ENCODE measurements at regions not wholly inside any gene's neighbourhood (a gene's known extent, or its start where the extent isn't known, plus 50 kb on each side); places are given as distances from the start of the nearest gene placed in this dataset.
"Not testable (repeated sequence)": the region's sequence is repeated elsewhere in the genome, so short reads cannot be mapped to it uniquely, and the experiment has no call there.

DNA sequence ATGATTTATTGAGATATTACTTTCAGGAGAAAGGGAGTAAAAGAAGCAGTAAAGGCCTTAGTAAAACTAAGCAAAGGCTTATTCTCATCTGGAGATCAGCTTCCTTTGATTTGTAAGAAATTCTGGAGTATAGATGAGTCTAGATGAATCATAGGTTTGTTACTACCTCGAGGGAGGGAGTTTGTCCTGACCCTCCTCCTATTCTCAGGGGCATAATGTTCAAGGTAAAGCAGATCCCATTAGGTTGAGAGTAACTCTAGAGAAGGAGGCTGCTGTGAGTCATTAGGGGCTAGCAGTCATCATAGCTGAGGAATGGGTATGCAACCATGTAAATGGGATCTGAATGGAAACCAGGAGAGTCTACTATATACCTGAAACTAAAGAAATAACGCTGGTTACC lies 155.5 kb upstream of the MOCS2 start:
- ChIA-PET CTCF (interaction anchor here (1.2 kb wide), 1 partner anchor 212 kb away, joined by 4 read pairs; no protein-coding TSS in a partner anchor), POLR2A (no interaction called here)
- TF ChIP-seq CTCF (IDR thresholded peaks at IDR 0.05; ENCODE audit: insufficient read depth, low read length, missing control alignments) = no peak
- no peak overlapping the region for H3K4me3 ChIP-seq (ENCODE audit: low read depth, low read length)
- DNase-seq (ENCODE audit: low read depth, low spot score) = no peak

DNA sequence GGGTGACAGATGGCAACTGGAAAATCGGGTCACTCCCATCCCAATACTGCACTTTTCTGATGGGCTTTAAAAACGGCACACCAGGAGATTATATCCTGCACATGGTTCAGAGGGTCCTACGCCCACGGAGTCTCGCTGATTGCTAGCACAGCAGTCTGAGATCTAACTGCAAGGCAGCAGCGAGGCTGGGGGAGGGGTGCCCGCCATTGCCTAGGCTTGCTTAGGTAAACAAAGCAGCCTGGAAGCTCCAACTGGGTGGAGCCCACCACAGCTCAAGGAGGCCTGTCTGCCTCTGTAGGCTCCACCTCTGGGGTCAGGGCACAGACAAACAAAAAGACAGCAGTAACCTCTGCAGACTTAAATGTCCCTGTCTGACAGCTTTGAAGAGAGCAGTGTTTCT lies 158.7 kb upstream of the MOCS2 start:
- H3K4me3 ChIP-seq (ENCODE audit: low read depth, low read length); POLR2A ChIA-PET; CTCF ChIA-PET; DNase-seq (ENCODE audit: low read depth, low spot score): not testable (repeated sequence)

GRCh38 chr5:53275666-53276065 lies 166.1 kb upstream of the MOCS2 start:
- no peak overlapping the region for H3K4me3 ChIP-seq (ENCODE audit: low read depth, low read length)
- no peak for TF ChIP-seq CTCF (IDR thresholded peaks at IDR 0.05; ENCODE audit: insufficient read depth, low read length, missing control alignments)
- DNase-seq (ENCODE audit: low read depth, low spot score) = no peak
- CTCF ChIA-PET = no interaction called here
- POLR2A ChIA-PET = no interaction called here

GRCh38 chr5:53276825-53277224 lies 167.3 kb upstream of the MOCS2 start:
- ChIA-PET POLR2A (no interaction called here), CTCF (interaction anchor here (1.1 to 1.5 kb wide), 2 partner anchors 14 kb away, joined by 3 to 4 read pairs; no protein-coding TSS in a partner anchor)
- no peak for TF ChIP-seq CTCF (IDR thresholded peaks at IDR 0.05; ENCODE audit: insufficient read depth, low read length, missing control alignments)
- DNase-seq (ENCODE audit: low read depth, low spot score) = no peak
- H3K4me3 ChIP-seq (ENCODE audit: low read depth, low read length) = no peak overlapping the region

DNA sequence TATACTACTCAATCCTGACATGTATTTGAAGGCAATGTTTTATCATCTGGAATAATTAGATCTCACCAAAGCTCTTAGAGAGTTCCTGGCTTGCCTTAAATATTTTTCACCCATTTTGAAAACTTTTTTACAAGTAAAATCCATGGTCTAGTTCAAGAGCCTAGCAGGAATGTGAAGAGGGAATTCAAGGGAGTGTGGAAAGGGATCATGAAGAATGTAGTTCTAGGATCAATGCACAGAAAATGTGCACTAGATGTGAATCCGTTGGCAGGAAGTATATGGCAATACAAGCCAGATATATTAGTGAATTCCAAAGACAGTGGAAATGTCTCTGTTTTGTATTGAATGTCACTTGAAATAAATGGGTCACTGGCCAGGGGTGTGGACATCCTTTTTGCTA lies 167.9 kb upstream of the MOCS2 start:
- CTCF ChIA-PET = interaction anchor here (1.5 kb wide), 1 partner anchor 15 kb away, joined by 4 read pairs; no protein-coding TSS in a partner anchor
- no peak for DNase-seq (ENCODE audit: low read depth, low spot score)
- H3K4me3 ChIP-seq (ENCODE audit: low read depth, low read length) = no peak overlapping the region
- POLR2A ChIA-PET = no interaction called here
- TF ChIP-seq CTCF (IDR thresholded peaks at IDR 0.05; ENCODE audit: insufficient read depth, low read length, missing control alignments) = no peak

DNA sequence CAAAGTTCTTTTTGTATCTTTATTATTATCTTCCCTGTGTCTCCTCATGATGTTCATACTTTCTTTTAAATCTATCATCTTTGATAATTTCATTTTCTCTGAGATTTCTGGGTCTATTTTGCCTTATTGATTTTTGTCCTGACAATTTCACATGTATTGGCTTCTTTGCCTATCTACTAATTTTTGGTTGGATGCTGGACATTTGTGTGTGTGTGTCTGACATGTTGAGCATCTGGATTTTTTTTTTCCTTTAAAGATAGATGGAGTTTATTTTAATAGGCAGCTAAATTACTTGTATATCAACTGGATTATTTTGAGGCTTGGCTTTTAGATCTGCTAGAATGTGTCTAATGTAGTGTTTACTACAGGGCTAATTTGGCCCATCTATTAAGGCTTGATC lies 178.0 kb upstream of the MOCS2 start:
- no peak for DNase-seq (ENCODE audit: low read depth, low spot score)
- POLR2A ChIA-PET = no interaction called here
- CTCF ChIA-PET = interaction anchor here (0.7 kb wide), 1 partner anchor 9 kb away, joined by 3 read pairs; no protein-coding TSS in a partner anchor
- H3K4me3 ChIP-seq (ENCODE audit: low read depth, low read length) = no peak overlapping the region
- TF ChIP-seq CTCF (IDR thresholded peaks at IDR 0.05; ENCODE audit: insufficient read depth, low read length, missing control alignments) = no peak

DNA sequence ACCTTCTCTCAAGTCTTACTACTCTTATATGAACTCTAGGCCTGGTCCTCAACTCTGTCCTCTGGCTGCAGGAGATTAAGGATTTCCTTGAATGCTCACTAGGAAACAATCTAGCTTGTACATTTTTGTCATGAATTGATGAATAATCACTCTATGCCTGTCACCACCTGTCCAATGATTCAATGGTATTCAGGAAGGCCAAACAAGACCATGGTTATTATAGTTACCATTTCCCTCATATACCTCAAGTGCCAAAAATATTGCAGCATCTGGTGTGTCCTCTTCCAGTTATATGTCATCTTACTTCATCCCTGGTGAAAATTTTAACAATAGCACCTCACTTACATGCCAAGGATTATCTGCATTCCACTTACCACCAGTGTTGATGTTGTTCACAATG lies 179.0 kb upstream of the MOCS2 start:
- ChIA-PET POLR2A (no interaction called here), CTCF (no interaction called here)
- no peak for TF ChIP-seq CTCF (IDR thresholded peaks at IDR 0.05; ENCODE audit: insufficient read depth, low read length, missing control alignments)
- DNase-seq (ENCODE audit: low read depth, low spot score) = no peak
- no peak overlapping the region for H3K4me3 ChIP-seq (ENCODE audit: low read depth, low read length)
